ENCODE measurements at regions not wholly inside any gene's neighbourhood (a gene's known extent, or its start where the extent isn't known, plus 50 kb on each side); places are given as distances from the start of the nearest gene placed in this dataset.

GRCh38 chr20:6954219-6954618, 186.7 kb downstream of the BMP2 start:
- Histone ChIP-seq H3K4me1 (no peaks in the 10 kb centered on the region), H3K4me3 (no peak overlapping the region), H3K27me3 (no peaks in the 10 kb centered on the region), H3K9me3 (no peaks in the 10 kb centered on the region), H3K36me3 (no peaks in the 10 kb centered on the region), H3K27ac (no peak overlapping the region)
- TF ChIP-seq POLR2A (IDR thresholded peaks at IDR 0.05) (no peak), CTCF (IDR thresholded peaks at IDR 0.05) (no peak)
- no peak for DNase-seq

- H3K27ac ChIP-seq: no peak overlapping the region
- no peaks in the 10 kb centered on the region for H3K27me3 ChIP-seq
- no peaks in the 10 kb centered on the region for H3K9me3 ChIP-seq
- H3K4me3 ChIP-seq: no peak overlapping the region
- H3K36me3 ChIP-seq: no peaks in the 10 kb centered on the region
- TF ChIP-seq POLR2A (IDR thresholded peaks at IDR 0.05) (no peak), CTCF (IDR thresholded peaks at IDR 0.05) (no peak)
- no peaks in the 10 kb centered on the region for H3K4me1 ChIP-seq
- no peak for DNase-seq
Observed at GRCh38 chr20:6956056-6956455, 188.6 kb downstream of the BMP2 start.

- Histone ChIP-seq H3K36me3 (no peaks in the 10 kb centered on the region), H3K27ac (no peak overlapping the region), H3K4me3 (no peak overlapping the region), H3K4me1 (no peaks in the 10 kb centered on the region), H3K9me3 (no peaks in the 10 kb centered on the region), H3K27me3 (no peaks in the 10 kb centered on the region)
- no peak for DNase-seq
- no peak for TF ChIP-seq POLR2A (IDR thresholded peaks at IDR 0.05)
- TF ChIP-seq CTCF (IDR thresholded peaks at IDR 0.05): no peak
Observed at GRCh38 chr20:6956574-6956973, 189.1 kb downstream of the BMP2 start.

GRCh38 chr20:6959900-6960312, 192.4 kb downstream of the BMP2 start:
- no peaks in the 10 kb centered on the region for H3K4me1 ChIP-seq
- no peaks in the 10 kb centered on the region for H3K9me3 ChIP-seq
- no peak overlapping the region for H3K27ac ChIP-seq
- TF ChIP-seq POLR2A (IDR thresholded peaks at IDR 0.05) (no peak), CTCF (IDR thresholded peaks at IDR 0.05) (no peak)
- no peaks in the 10 kb centered on the region for H3K36me3 ChIP-seq
- no peak overlapping the region for H3K4me3 ChIP-seq
- no peak for DNase-seq
- no peaks in the 10 kb centered on the region for H3K27me3 ChIP-seq

- no peak overlapping the region for H3K27ac ChIP-seq
- TF ChIP-seq CTCF (IDR thresholded peaks at IDR 0.05) (no peak), POLR2A (IDR thresholded peaks at IDR 0.05) (no peak)
- H3K4me1 ChIP-seq: no peaks in the 10 kb centered on the region
- no peak for DNase-seq
- no peak overlapping the region for H3K4me3 ChIP-seq
- H3K36me3 ChIP-seq: no peaks in the 10 kb centered on the region
- no peaks in the 10 kb centered on the region for H3K9me3 ChIP-seq
- H3K27me3 ChIP-seq: no peaks in the 10 kb centered on the region
Observed at GRCh38 chr20:6966721-6967120, 199.2 kb downstream of the BMP2 start.

- no peaks in the 10 kb centered on the region for H3K36me3 ChIP-seq
- no peak for DNase-seq
- TF ChIP-seq POLR2A (IDR thresholded peaks at IDR 0.05): no peak
- no peak for TF ChIP-seq CTCF (IDR thresholded peaks at IDR 0.05)
- H3K4me1 ChIP-seq: no peaks in the 10 kb centered on the region
- no peak overlapping the region for H3K27ac ChIP-seq
- H3K9me3 ChIP-seq: no peaks in the 10 kb centered on the region
- H3K27me3 ChIP-seq: no peaks in the 10 kb centered on the region
- H3K4me3 ChIP-seq: no peak overlapping the region
Observed at GRCh38 chr20:6974838-6975237, 207.4 kb downstream of the BMP2 start.

Data from Peyer's patch (tissue), 4 donors.